HepG2 (cell line): ENCODE measurements at regions not wholly inside any gene's neighbourhood (a gene's known extent, or its start where the extent isn't known, plus 50 kb on each side); places are given as distances from the start of the nearest gene placed in this dataset.
"Not testable (repeated sequence)": the region's sequence is repeated elsewhere in the genome, so short reads cannot be mapped to it uniquely, and the experiment has no call there.

Experiments
- ATAC-seq: fragments of 200-7000 bp; cut with Tn5 transposase; 3 replicates; pipeline ENCODE4 v1.9.1; 2020; ENCODE audit warnings: mild to moderate bottlenecking, moderate library complexity
- BruUV-seq: library from RNA; stranded (reverse); fragments of 400-500 nt; replicated peaks from 2 replicates; lab custom pipeline; 2021; lab: Mats Ljungman, UMichigan
- CTCF ChIA-PET: fragments of 300-600 bp; formaldehyde crosslinking; extraction: SDS; loops from one replicate; lab custom pipeline; 2021; ENCODE audit warnings: low total read pairs, inconsistent platforms, low intra/inter-chr PET ratio; lab: Yijun Ruan, JAX
- POLR2A ChIA-PET: fragments of 350-600 bp; sonication (Branson Sonifier 250); formaldehyde crosslinking; loops from one replicate; lab custom pipeline; 2020; ENCODE audit warnings: antibody characterized with exemption, inconsistent platforms; lab: Yijun Ruan, JAX
- DNase-seq: peaks from one replicate; pipeline ENCODE4 v3.0.0-alpha.2; 2015; ENCODE audit warnings: low spot score
- FAIRE-seq: peaks from 3 replicates; lab custom pipeline; 2011; peaks lifted over from hg19 to GRCh38; lab: Jason Lieb, UNC
- H2AFZ ChIP-seq: one replicate; pipeline ENCODE4 v1.6.1; 2011; ENCODE audit warnings: low read length, inconsistent platforms
- H3K27ac ChIP-seq: fragments of 300-600 bp; 3 replicates; pipeline ENCODE4 v1.8.0; 2011; ENCODE audit warnings: mixed run types, mild to moderate bottlenecking, mixed read lengths, low read length, inconsistent platforms; ENCODE audit not compliant: insufficient read depth; ENCODE audit errors: extremely low read length
- H3K27me3 ChIP-seq, 2 experiments: fragments of 200-600 bp in 1 of 2; 2 replicates in 1 of 2; 3 replicates in 1 of 2; pipeline versions ENCODE4 v1.6.0 to v1.8.0; 2011; ENCODE audit warnings: low read length in 2 of 2, mild to moderate bottlenecking in 2 of 2, moderate library complexity in 2 of 2, inconsistent platforms in 1 of 2; ENCODE audit not compliant: insufficient read depth in 2 of 2, control insufficient read depth in 1 of 2
- H3K36me3 ChIP-seq, 2 experiments: fragments of 200-600 bp in 1 of 2; replicated peaks in 1 of 2; 2 replicates in 1 of 2; 3 replicates in 1 of 2; pipeline versions ENCODE4 v1.5.1 to v1.8.0; 2011; ENCODE audit warnings: low read length in 2 of 2, inconsistent platforms in 1 of 2; ENCODE audit not compliant: insufficient read depth in 2 of 2, control insufficient read depth in 1 of 2
- H3K4me1 ChIP-seq: 2 replicates; pipeline ENCODE4 v1.5.1; 2012; ENCODE audit warnings: low read length, inconsistent platforms; ENCODE audit not compliant: insufficient read depth
- H3K4me2 ChIP-seq: 2 replicates; pipeline ENCODE4 v1.6.0; 2011; ENCODE audit warnings: low read depth, low read length, inconsistent platforms
- H3K4me3 ChIP-seq, 3 experiments: fragments of 200-600 bp in 1 of 3; sonication (generic), shearing (Covaris generic) in 1 of 3; replicated peaks in 1 of 3; 2 replicates each; pipeline ENCODE4 v1.5.1; 2011 to 2016; ENCODE audit warnings: low read length in 3 of 3, inconsistent platforms in 2 of 3, low read depth in 2 of 3, mild to moderate bottlenecking in 2 of 3, control low read depth in 1 of 3, mixed read lengths in 1 of 3; ENCODE audit not compliant: insufficient read depth in 1 of 3
- H3K79me2 ChIP-seq: one replicate; pipeline ENCODE4 v1.6.1; 2011; ENCODE audit warnings: low read length, inconsistent platforms; ENCODE audit not compliant: insufficient read depth
- H3K9ac ChIP-seq: 2 replicates; pipeline ENCODE4 v1.6.0; 2011; ENCODE audit warnings: mild to moderate bottlenecking, low read depth, low read length, inconsistent platforms; ENCODE audit not compliant: insufficient read depth
- H3K9me3 ChIP-seq: 2 replicates; pipeline ENCODE4 v1.5.1; 2012; ENCODE audit warnings: mild to moderate bottlenecking, low read length
- H4K20me1 ChIP-seq: 2 replicates; pipeline ENCODE4 v1.6.0; 2011; ENCODE audit warnings: inconsistent platforms, mild to moderate bottlenecking, low read length, moderate library complexity; ENCODE audit not compliant: insufficient read depth
- GPN1 ChIP-seq: sonication (generic); formaldehyde crosslinking; IDR thresholded peaks from 2 replicates; pipeline ENCODE4 v1.5.1; 2020; ENCODE audit warnings: missing genetic modification reagents, borderline replicate concordance
- JDP2 ChIP-seq: sonication (generic); formaldehyde crosslinking; IDR thresholded peaks from 2 replicates; pipeline ENCODE4 v1.8.1; 2022; ENCODE audit warnings: missing genetic modification reagents, borderline replicate concordance
- KLF11 ChIP-seq: IDR thresholded peaks from 2 replicates; pipeline ENCODE4 v1.6.1; 2016; ENCODE audit warnings: missing compliant biosample characterization
- SOX13 ChIP-seq, 3 experiments: fragments of 450-650 bp in 1 of 3; sonication (generic) in 1 of 3; formaldehyde crosslinking in 1 of 3; IDR thresholded peaks in 2 of 3; conservative IDR thresholded peaks in 1 of 3; 2 replicates each; pipeline versions ENCODE4 v1.5.0 to v1.6.1; 2016 to 2020; ENCODE audit warnings: antibody characterized with exemption in 1 of 3, mild to moderate bottlenecking in 1 of 3, missing compliant biosample characterization in 1 of 3, missing genetic modification reagents in 1 of 3, moderate library complexity in 1 of 3
- SRY ChIP-seq: sonication (generic); formaldehyde crosslinking; IDR thresholded peaks from 2 replicates; pipeline ENCODE4 v1.8.0; 2022; ENCODE audit warnings: mild to moderate bottlenecking, missing genetic modification reagents
- TAF1 ChIP-seq: sonication (generic); formaldehyde crosslinking; IDR thresholded peaks from 2 replicates; pipeline ENCODE4 v1.4.0; 2020; ENCODE audit warnings: missing genetic modification reagents
- ZKSCAN1 ChIP-seq: fragments of 150-350 bp; IDR thresholded peaks from 2 replicates; pipeline ENCODE4 v1.6.1; 2014; ENCODE audit warnings: low read length
- ZNF24 ChIP-seq: fragments of 450-650 bp; IDR thresholded peaks from 2 replicates; pipeline ENCODE4 v1.6.1; 2017; ENCODE audit warnings: antibody characterized with exemption, mild to moderate bottlenecking
- WGBS: methylation state at CpG from one replicate; pipeline ENCODE4 v1.1.6; 2017; ENCODE audit warnings: low lambda C conversion rate; 5-methylcytosine and 5-hydroxymethylcytosine counted together
- in situ Hi-C: cut with HindIII; loops from 2 replicates; pipeline ENCODE4 v1.10.0; 2017; ENCODE audit warnings: low pct_unique_long_range_greater_than_20kb; ENCODE audit not compliant: extremely low pct_ligation_motif_present
- intact Hi-C: fragments of 100-400 bp; cut with micrococcal nuclease; formaldehyde crosslinking; loops from one replicate; pipeline ENCODE4 v1.10.0; 2022; ENCODE audit not compliant: unreplicated experiment
- TF ChIP-seq, protein P1 (sequence below): sonication (generic); formaldehyde crosslinking; IDR thresholded peaks from 2 replicates; pipeline ENCODE4 v1.4.0; 2020; ENCODE audit warnings: missing genetic modification reagents, borderline replicate concordance
- TF ChIP-seq, protein P2 (sequence below): sonication (generic); formaldehyde crosslinking; IDR thresholded peaks from 2 replicates; pipeline ENCODE4 v1.4.0; 2020; ENCODE audit warnings: missing genetic modification reagents
- TF ChIP-seq, protein P3 (sequence below): sonication (generic); formaldehyde crosslinking; IDR thresholded peaks from 2 replicates; pipeline ENCODE4 v1.8.0; 2023; ENCODE audit warnings: mild to moderate bottlenecking, missing genetic modification reagents

DNA sequence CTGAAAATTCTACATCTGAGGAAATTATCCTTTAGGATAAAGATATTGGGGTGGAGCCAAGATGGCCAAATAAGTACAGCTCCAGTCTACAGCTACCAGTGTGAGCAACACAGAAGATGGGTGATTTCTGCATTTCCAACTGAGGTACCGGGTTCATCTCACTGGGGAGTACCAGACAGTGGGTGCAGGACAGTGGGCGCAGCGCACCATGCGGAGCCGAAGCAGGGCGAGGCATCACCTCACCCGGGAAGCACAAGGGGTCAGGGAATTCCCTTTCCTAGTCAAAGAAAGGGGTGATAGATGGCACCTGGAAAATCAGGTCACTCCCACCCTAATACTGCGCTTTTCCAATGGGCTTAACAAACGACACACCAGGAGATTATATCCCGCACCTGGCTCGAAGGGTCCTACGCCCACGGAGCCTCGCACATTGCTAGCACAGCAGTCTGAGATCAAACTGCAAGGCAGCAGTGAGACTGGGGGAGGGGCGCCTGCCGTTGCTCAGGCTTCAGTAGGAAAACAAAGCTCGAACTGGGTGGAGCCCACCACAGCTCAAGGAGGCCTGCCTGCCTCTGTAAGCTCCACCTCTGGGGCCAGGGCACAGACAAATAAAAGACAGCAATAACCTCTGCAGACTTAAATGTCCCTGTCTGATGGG is 149.5 kb upstream of the KYNU start:
- H3K9me3 ChIP-seq, H3K36me3 ChIP-seq, H3K4me2 ChIP-seq, FAIRE-seq, BruUV-seq, H3K4me3 ChIP-seq, DNase-seq, H3K9ac ChIP-seq, H3K27me3 ChIP-seq, H4K20me1 ChIP-seq, CTCF ChIA-PET, in situ Hi-C loops, intact Hi-C loops, H2AFZ ChIP-seq, POLR2A ChIA-PET, H3K79me2 ChIP-seq, H3K4me1 ChIP-seq, H3K27ac ChIP-seq, ATAC-seq: not testable (repeated sequence)
- 54% methylated on average over 17 of the region's 17 CpGs for WGBS
- TF ChIP-seq, protein P1, sequence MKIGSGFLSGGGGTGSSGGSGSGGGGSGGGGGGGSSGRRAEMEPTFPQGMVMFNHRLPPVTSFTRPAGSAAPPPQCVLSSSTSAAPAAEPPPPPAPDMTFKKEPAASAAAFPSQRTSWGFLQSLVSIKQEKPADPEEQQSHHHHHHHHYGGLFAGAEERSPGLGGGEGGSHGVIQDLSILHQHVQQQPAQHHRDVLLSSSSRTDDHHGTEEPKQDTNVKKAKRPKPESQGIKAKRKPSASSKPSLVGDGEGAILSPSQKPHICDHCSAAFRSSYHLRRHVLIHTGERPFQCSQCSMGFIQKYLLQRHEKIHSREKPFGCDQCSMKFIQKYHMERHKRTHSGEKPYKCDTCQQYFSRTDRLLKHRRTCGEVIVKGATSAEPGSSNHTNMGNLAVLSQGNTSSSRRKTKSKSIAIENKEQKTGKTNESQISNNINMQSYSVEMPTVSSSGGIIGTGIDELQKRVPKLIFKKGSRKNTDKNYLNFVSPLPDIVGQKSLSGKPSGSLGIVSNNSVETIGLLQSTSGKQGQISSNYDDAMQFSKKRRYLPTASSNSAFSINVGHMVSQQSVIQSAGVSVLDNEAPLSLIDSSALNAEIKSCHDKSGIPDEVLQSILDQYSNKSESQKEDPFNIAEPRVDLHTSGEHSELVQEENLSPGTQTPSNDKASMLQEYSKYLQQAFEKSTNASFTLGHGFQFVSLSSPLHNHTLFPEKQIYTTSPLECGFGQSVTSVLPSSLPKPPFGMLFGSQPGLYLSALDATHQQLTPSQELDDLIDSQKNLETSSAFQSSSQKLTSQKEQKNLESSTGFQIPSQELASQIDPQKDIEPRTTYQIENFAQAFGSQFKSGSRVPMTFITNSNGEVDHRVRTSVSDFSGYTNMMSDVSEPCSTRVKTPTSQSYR (CRISPR knock-in tag) = peak; percentile 36; the same call in 1 of the 2 replicates

DNA sequence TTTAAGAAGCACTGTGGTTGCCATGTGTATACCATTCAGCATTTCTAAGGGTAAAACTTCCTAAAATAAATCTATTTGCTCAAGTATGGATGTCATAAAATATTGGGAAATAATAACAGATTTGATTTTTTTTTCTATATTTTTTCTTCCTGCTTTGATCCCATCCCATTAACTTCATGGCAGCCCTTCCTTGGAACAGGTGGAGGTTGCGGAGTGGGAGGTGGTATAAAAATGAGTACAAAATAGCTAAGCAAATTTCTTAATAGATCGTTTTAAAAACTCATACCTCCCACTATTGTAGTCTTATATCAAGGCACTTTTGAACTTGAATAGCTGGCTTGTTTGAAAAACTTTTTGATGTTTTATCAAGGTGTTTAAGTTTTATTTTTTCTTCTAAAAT is 152.1 kb upstream of the KYNU start:
- no peak for FAIRE-seq
- Histone ChIP-seq H3K27ac (no peak overlapping the region), H3K79me2 (no peaks in the 10 kb centered on the region), H3K9me3 (no peaks in the 10 kb centered on the region), H3K9ac (no peak overlapping the region), H3K36me3 (no peaks in the 10 kb centered on the region), H4K20me1 (no peaks in the 10 kb centered on the region), H3K4me1 (no peaks in the 10 kb centered on the region), H3K27me3 (no peaks in the 10 kb centered on the region), H3K4me3 (no peak overlapping the region), H2AFZ (no peak overlapping the region), H3K4me2 (no peak overlapping the region)
- no peak for ATAC-seq
- no peak for DNase-seq
- intact Hi-C loops = no loop called here
- in situ Hi-C loops = no loop called here
- 40% methylated on average over 2 of the region's 2 CpGs for WGBS
- CTCF ChIA-PET = no interaction called here
- POLR2A ChIA-PET = no interaction called here
- BruUV-seq = no TSS peak
- TF ChIP-seq TAF1 (CRISPR knock-in tag) (no peak), SRY (no peak), KLF11 (CRISPR knock-in tag) (no peak), GPN1 (CRISPR knock-in tag) (no peak), ZNF24 (no peak), JDP2 (CRISPR knock-in tag) (no peak), ZKSCAN1 (no peak), SOX13 (IDR thresholded peaks at IDR 0.05) (no peak), SOX13 (CRISPR knock-in tag; conservative IDR thresholded peaks at IDR 0.05 in 1 of 2, IDR thresholded peaks at IDR 0.05 in 1 of 2) (no peak)
- TF ChIP-seq, protein P2, sequence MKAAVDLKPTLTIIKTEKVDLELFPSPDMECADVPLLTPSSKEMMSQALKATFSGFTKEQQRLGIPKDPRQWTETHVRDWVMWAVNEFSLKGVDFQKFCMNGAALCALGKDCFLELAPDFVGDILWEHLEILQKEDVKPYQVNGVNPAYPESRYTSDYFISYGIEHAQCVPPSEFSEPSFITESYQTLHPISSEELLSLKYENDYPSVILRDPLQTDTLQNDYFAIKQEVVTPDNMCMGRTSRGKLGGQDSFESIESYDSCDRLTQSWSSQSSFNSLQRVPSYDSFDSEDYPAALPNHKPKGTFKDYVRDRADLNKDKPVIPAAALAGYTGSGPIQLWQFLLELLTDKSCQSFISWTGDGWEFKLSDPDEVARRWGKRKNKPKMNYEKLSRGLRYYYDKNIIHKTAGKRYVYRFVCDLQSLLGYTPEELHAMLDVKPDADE (CRISPR knock-in tag) = no peak
- TF ChIP-seq, protein P3, sequence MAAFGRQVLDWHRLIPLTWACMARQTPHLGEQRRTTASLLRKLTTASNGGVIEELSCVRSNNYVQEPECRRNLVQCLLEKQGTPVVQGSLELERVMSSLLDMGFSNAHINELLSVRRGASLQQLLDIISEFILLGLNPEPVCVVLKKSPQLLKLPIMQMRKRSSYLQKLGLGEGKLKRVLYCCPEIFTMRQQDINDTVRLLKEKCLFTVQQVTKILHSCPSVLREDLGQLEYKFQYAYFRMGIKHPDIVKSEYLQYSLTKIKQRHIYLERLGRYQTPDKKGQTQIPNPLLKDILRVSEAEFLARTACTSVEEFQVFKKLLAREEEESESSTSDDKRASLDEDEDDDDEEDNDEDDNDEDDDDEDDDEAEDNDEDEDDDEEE (CRISPR knock-in tag) = no peak
